Keratinocyte (primary cell): ENCODE measurements at regions not wholly inside any gene's neighbourhood (a gene's known extent, or its start where the extent isn't known, plus 50 kb on each side); places are given as distances from the start of the nearest gene placed in this dataset.

ENCODE experiments used
- DNase-seq: peaks from one replicate; pipeline ENCODE4 v3.0.0-alpha.2; 2011; ENCODE audit warnings: low read depth, missing footprints, low spot score
- FAIRE-seq: peaks from 2 replicates; lab custom pipeline; 2011; peaks lifted over from hg19 to GRCh38; lab: Jason Lieb, UNC
- H2AFZ ChIP-seq: 2 replicates; pipeline ENCODE4 v1.6.0; 2012; ENCODE audit warnings: low read length, control low read depth, inconsistent platforms; ENCODE audit not compliant: control insufficient read depth
- H3K27ac ChIP-seq: 2 replicates; pipeline ENCODE4 v1.5.1; 2011; ENCODE audit warnings: low read length; ENCODE audit not compliant: control insufficient read depth, insufficient read depth
- H3K27me3 ChIP-seq: 3 replicates; pipeline ENCODE4 v1.6.0; 2011; ENCODE audit warnings: low read length; ENCODE audit not compliant: control insufficient read depth, insufficient read depth; ENCODE audit errors: extremely low read depth
- H3K36me3 ChIP-seq, 2 experiments: 2 replicates in 1 of 2; 3 replicates in 1 of 2; pipeline ENCODE4 v1.5.1; 2011; ENCODE audit warnings: low read length in 2 of 2, mild to moderate bottlenecking in 1 of 2; ENCODE audit not compliant: control insufficient read depth in 2 of 2, insufficient read depth in 2 of 2; ENCODE audit errors: extremely low read depth in 1 of 2
- H3K4me1 ChIP-seq: 3 replicates; pipeline ENCODE4 v1.5.1; 2011; ENCODE audit warnings: low read length; ENCODE audit not compliant: control insufficient read depth, insufficient read depth; ENCODE audit errors: extremely low read depth
- H3K4me2 ChIP-seq: 3 replicates; pipeline ENCODE4 v1.6.0; 2011; ENCODE audit warnings: low read depth, low read length; ENCODE audit not compliant: control insufficient read depth, insufficient read depth; ENCODE audit errors: extremely low read depth
- H3K4me3 ChIP-seq, 3 experiments: fragments of 200-600 bp in 1 of 3; sonication (generic) in 1 of 3; 2 replicates in 2 of 3; 3 replicates in 1 of 3; pipeline ENCODE4 v1.5.1; 2011 to 2016; ENCODE audit warnings: low read length in 3 of 3, mild to moderate bottlenecking in 3 of 3, control low read depth in 2 of 3, inconsistent platforms in 1 of 3, low read depth in 1 of 3, mixed read lengths in 1 of 3, mixed run types in 1 of 3, moderate library complexity in 1 of 3; ENCODE audit not compliant: control insufficient read depth in 2 of 3, insufficient read depth in 2 of 3; ENCODE audit errors: extremely low read depth in 1 of 3
- H3K79me2 ChIP-seq: 2 replicates; pipeline ENCODE4 v1.6.0; 2012; ENCODE audit warnings: low read length; ENCODE audit not compliant: control insufficient read depth, insufficient read depth
- H3K9ac ChIP-seq: 3 replicates; pipeline ENCODE4 v1.6.0; 2011; ENCODE audit warnings: low read length; ENCODE audit not compliant: control insufficient read depth, insufficient read depth; ENCODE audit errors: extremely low read depth
- H3K9me1 ChIP-seq: 3 replicates; pipeline ENCODE4 v1.6.0; 2011; ENCODE audit warnings: low read length; ENCODE audit not compliant: control insufficient read depth, insufficient read depth; ENCODE audit errors: extremely low read depth
- H3K9me3 ChIP-seq: 2 replicates; pipeline ENCODE4 v1.5.1; 2012; ENCODE audit warnings: low read depth, low read length; ENCODE audit not compliant: control insufficient read depth
- H4K20me1 ChIP-seq: 3 replicates; pipeline ENCODE4 v1.6.0; 2011; ENCODE audit warnings: low read length; ENCODE audit not compliant: control insufficient read depth, insufficient read depth; ENCODE audit errors: extremely low read depth
- EZH2 ChIP-seq: IDR thresholded peaks from one replicate; pipeline ENCODE4 v1.6.1; 2012; ENCODE audit warnings: inconsistent platforms, mild to moderate bottlenecking, low read length, moderate library complexity
- dilution Hi-C: fragments of 300-500 bp; cut with MboI; formaldehyde crosslinking; loops from one replicate; pipeline ENCODE4 v1.7.0; 2020; ENCODE audit warnings: low sequenced_read_pairs; ENCODE audit not compliant: extremely low pct_ligation_motif_present
- TF ChIP-seq, protein P1 (sequence below), 3 experiments: IDR thresholded peaks in 1 of 3; conservative IDR thresholded peaks in 1 of 3; optimal IDR thresholded peaks in 1 of 3; 2 replicates in 2 of 3; 3 replicates in 1 of 3; pipeline versions ENCODE3 to v1.5.1; 2011; ENCODE audit warnings: low read length in 3 of 3, mild to moderate bottlenecking in 3 of 3, moderate library complexity in 2 of 3, control low read depth in 1 of 3, inconsistent platforms in 1 of 3; ENCODE audit not compliant: insufficient read depth in 2 of 3; ENCODE audit errors: extremely low read depth in 1 of 3

DNA sequence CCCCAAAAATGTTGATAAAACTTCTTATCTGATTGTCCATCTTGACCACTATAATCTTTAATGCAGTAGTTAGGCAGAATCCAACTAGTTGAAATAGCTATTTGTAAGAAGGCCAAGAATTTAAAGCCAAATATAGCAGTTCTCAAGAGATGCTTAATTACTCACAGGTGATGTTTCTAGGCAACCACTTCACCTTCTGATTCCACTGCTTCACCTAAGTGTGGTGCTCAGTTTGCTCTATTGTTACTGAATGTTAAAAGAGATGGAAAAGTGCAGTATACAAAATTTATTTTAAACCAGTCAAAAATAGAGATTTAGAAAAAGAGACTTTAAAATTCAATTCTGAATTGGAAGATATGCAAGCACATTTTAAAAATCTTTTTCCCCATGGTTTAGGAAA lies 539.4 kb downstream of the ZNF804A start:
- H3K9me1 ChIP-seq, result no peaks in the 10 kb centered on the region
- H3K4me3 ChIP-seq, result no peak overlapping the region
- no peaks in the 10 kb centered on the region for H3K27me3 ChIP-seq
- no peaks in the 10 kb centered on the region for H4K20me1 ChIP-seq
- H2AFZ ChIP-seq, result no peak overlapping the region
- no peak for DNase-seq
- no peaks in the 10 kb centered on the region for H3K79me2 ChIP-seq
- H3K9me3 ChIP-seq, result no peaks in the 10 kb centered on the region
- H3K36me3 ChIP-seq, result no peaks in the 10 kb centered on the region
- no peak overlapping the region for H3K27ac ChIP-seq
- dilution Hi-C loops, result no loop called here
- no peaks in the 10 kb centered on the region for H3K4me1 ChIP-seq
- TF ChIP-seq EZH2, result no peak
- TF ChIP-seq, protein P1, sequence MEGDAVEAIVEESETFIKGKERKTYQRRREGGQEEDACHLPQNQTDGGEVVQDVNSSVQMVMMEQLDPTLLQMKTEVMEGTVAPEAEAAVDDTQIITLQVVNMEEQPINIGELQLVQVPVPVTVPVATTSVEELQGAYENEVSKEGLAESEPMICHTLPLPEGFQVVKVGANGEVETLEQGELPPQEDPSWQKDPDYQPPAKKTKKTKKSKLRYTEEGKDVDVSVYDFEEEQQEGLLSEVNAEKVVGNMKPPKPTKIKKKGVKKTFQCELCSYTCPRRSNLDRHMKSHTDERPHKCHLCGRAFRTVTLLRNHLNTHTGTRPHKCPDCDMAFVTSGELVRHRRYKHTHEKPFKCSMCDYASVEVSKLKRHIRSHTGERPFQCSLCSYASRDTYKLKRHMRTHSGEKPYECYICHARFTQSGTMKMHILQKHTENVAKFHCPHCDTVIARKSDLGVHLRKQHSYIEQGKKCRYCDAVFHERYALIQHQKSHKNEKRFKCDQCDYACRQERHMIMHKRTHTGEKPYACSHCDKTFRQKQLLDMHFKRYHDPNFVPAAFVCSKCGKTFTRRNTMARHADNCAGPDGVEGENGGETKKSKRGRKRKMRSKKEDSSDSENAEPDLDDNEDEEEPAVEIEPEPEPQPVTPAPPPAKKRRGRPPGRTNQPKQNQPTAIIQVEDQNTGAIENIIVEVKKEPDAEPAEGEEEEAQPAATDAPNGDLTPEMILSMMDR (optimal IDR thresholded peaks at IDR 0.05 in 1 of 3, IDR thresholded peaks at IDR 0.05 in 1 of 3, conservative IDR thresholded peaks at IDR 0.05 in 1 of 3; ENCODE audit: extremely low read depth in 1 of 3, insufficient read depth in 2 of 3, low read length in 3 of 3), result no peak
- H3K4me2 ChIP-seq, result no peak overlapping the region
- FAIRE-seq, result no peak
- H3K9ac ChIP-seq, result no peak overlapping the region

DNA sequence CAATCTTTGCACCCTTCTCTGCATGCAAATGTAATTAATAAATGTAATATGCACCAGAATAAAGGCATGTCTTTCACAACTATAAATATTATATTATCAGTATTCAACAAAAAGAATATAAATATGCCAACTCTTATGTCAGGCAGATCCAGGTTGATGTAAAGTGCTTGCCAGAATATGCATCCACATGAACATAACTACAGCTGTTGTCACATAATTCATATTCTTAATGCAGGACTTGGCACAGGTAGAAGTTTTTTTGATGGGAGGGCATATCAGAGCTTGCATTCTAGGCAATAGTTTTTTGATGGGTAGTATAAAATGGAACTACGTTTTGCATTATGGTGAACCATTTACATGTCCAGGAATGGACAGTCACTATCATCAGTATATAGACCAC lies 544.3 kb downstream of the ZNF804A start:
- no peak for FAIRE-seq
- H3K9me3 ChIP-seq, result no peaks in the 10 kb centered on the region

More for the DNA sequence above, 544.3 kb downstream of the ZNF804A start:
- no peaks in the 10 kb centered on the region for H3K79me2 ChIP-seq
- H3K4me2 ChIP-seq, result no peak overlapping the region
- no peaks in the 10 kb centered on the region for H3K36me3 ChIP-seq
- no peaks in the 10 kb centered on the region for H3K4me1 ChIP-seq
- no peak overlapping the region for H2AFZ ChIP-seq
- H3K9me1 ChIP-seq, result no peaks in the 10 kb centered on the region
- DNase-seq, result no peak
- dilution Hi-C loops, result no loop called here
- H3K27me3 ChIP-seq, result no peaks in the 10 kb centered on the region
- no peaks in the 10 kb centered on the region for H4K20me1 ChIP-seq
- TF ChIP-seq, protein P1 (optimal IDR thresholded peaks at IDR 0.05 in 1 of 3, IDR thresholded peaks at IDR 0.05 in 1 of 3, conservative IDR thresholded peaks at IDR 0.05 in 1 of 3; ENCODE audit: extremely low read depth in 1 of 3, insufficient read depth in 2 of 3, low read length in 3 of 3), result no peak
- no peak for TF ChIP-seq EZH2
- no peak overlapping the region for H3K4me3 ChIP-seq
- no peak overlapping the region for H3K27ac ChIP-seq
- H3K9ac ChIP-seq, result no peak overlapping the region
